ENCODE measurements at regions not wholly inside any gene's neighbourhood (a gene's known extent, or its start where the extent isn't known, plus 50 kb on each side); places are given as distances from the start of the nearest gene placed in this dataset.

DNA sequence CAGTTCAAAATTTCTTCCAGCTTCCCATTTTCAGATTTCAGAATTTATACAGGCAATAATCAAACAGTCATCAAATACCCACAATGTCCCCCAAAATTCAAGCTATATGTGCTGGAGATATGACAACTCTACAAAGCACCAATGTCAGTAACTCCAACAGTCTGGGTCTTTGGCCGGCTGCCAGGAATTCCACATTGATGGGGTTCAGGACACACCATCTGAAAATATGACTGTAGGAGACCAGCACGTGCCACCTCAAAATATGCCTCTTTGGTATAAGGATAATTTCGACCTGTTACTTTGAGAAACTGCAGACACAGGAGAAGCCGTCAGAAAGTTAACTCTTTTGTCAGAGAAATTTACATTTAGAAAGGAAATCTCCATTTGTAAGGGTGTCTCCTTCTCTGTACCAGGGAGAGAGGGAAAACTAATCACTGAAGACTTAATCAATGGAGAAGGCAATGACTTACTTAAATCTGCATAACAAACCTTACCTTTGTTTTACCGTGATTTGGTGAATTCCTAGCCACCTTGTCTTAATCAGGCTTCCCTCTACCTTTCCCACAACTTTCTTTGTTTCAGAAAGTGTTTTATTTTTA is 594.3 kb upstream of the CDH5 start:
- DNase-seq (ENCODE audit: low spot score) = no peak
- TF ChIP-seq, protein P1, sequence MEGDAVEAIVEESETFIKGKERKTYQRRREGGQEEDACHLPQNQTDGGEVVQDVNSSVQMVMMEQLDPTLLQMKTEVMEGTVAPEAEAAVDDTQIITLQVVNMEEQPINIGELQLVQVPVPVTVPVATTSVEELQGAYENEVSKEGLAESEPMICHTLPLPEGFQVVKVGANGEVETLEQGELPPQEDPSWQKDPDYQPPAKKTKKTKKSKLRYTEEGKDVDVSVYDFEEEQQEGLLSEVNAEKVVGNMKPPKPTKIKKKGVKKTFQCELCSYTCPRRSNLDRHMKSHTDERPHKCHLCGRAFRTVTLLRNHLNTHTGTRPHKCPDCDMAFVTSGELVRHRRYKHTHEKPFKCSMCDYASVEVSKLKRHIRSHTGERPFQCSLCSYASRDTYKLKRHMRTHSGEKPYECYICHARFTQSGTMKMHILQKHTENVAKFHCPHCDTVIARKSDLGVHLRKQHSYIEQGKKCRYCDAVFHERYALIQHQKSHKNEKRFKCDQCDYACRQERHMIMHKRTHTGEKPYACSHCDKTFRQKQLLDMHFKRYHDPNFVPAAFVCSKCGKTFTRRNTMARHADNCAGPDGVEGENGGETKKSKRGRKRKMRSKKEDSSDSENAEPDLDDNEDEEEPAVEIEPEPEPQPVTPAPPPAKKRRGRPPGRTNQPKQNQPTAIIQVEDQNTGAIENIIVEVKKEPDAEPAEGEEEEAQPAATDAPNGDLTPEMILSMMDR (IDR thresholded peaks at IDR 0.05; ENCODE audit: extremely low read depth, missing control alignments) = no peak

DNA sequence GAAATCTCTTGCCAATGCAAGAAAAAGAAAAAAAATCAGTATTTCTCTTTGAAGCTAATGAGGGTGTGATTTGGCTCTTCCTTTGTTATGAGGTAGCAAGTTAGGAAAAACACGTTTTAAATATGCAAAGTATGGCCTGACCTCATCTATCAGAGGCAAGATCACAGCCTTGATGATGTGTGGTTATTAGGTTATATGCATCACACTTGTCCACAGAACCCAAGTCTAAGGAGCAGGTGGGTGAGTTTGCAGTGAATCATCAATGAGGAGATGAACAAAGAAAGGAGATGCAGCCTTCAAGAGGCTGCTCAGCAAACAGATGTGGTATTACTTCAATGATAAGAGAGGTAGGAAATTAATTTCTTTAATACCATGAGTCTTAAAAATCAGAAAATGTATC is 594.8 kb upstream of the CDH5 start:
- DNase-seq (ENCODE audit: low spot score) = no peak
- TF ChIP-seq, protein P1 (IDR thresholded peaks at IDR 0.05; ENCODE audit: extremely low read depth, missing control alignments) = no peak

DNA sequence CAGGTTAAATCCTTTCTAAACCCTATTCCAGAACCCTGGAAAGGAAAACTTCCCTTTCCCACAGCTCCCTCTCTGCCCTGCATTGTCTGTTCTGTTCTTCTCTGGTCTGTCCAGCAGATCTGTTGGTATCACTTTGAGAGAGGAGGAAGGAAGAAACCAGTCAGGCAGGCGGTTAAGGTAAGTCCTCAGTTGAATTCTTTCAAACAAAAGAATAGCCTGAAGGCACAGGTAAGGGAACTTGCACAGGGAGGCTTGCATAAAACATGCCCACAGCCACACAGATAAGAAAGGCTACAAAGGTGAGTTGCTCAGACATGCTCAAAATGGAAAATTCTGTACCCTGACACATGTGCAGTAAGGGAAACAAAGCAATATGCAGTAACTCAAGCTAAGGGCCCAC is 595.7 kb upstream of the CDH5 start:
- no peak for DNase-seq (ENCODE audit: low spot score)
- TF ChIP-seq, protein P1 (IDR thresholded peaks at IDR 0.05; ENCODE audit: extremely low read depth, missing control alignments) = no peak

DNA sequence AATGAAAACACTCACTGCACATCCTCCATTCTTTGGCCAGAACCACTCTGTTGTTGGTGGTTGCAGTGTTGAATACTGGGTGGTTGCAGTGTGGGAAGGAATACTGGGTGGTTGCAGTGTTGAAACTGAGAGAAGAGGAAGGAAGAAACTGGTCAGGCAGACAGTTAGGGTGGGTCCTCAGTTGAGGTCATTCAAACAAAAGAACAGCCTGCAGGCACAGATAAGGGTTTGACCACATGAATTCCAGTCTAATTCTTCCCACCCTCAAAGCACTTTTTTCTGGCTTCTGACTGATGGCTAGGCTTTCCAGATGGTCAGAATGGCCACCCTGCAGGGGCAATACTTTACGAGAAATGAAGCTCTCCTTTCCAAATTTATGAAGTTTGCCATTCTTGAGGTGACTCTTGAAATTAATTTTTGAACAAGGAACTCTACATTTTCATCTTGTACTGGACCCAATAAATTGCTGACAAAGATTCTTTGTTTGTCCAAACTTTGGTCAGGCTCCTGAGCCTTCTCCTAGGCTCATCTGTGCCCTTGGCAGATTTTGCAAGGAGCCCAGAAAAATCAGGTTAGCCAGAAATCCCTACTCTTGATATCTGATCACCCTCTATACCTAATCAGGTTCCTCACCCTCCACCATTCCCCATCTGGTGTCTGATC is 596.6 kb upstream of the CDH5 start:
- DNase-seq (ENCODE audit: low spot score) = no peak
- TF ChIP-seq, protein P1 (IDR thresholded peaks at IDR 0.05; ENCODE audit: extremely low read depth, missing control alignments) = no peak

DNA sequence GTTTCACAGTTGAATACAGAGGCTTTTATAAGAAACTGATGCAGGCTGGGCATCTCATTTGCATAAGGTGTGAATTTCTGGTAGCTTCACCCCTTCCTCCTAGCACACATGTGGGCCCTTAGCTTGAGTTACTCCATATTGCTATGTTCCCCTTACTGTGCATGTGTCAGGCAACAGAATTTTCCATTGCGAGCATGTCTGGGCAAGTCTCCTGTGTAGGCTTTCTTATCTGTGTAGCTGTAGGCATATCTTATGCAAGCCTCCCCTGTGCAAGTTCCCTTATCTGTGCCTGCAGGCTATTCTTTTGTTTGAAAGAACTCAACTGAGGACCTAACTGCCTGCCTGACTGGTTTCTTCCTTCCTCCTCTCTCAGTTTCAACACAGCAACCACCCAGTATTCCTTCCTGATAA is 597.4 kb upstream of the CDH5 start:
- TF ChIP-seq, protein P1 (IDR thresholded peaks at IDR 0.05; ENCODE audit: extremely low read depth, missing control alignments) = no peak
- DNase-seq (ENCODE audit: low spot score) = no peak

DNA sequence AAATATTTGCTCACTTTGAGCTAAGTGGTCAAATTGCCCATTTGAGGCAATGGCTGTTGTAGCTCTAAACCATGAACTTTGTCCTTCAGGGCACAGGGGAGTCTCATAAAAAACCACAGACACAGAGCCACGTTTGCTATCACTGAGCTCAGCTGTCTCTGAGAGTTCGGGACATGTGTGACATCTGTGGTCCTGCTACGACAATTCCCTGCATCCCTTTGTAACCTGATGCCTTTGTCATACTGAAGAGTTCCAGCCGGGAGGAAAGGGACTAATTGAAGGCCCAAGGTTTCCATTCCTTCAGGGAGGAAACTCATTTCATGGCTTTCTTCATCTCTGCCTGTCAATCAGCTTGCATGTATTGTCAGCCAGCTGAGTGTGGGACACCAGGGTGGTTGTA is 599.4 kb upstream of the CDH5 start:
- DNase-seq (ENCODE audit: low spot score) = no peak
- TF ChIP-seq, protein P1 (IDR thresholded peaks at IDR 0.05; ENCODE audit: extremely low read depth, missing control alignments) = no peak

DNA sequence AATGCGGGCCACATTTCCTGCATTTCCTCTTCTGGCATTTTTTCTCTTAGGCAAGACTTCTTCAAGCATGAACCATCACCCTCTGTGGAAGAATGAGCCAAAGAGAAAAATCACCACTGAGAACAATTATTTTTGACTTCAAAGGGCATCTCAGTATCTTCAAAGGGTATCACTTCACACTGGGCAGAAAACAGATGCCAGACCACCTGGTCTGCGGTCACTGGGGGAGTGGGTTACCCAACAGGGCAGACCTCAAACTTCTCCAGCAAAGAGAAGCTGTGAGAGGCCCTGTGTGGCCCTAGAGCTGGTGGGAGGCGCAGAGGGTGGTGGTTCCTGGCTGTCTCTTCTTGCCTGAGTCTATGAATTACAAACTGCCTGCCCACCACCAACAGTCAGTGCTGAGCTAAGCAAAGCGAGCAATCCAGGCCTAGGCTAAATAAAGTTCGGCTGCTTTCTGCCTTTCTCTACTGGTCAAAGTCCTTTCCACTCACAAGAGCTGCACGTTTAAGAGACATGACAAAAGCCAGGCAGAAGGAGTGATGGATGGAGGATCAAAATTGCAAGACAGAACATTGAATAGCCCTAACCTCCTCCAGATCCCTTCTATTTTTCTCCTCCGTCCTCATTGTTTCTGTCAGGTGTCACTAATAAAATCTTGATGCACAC is 602.7 kb upstream of the CDH5 start:
- DNase-seq (ENCODE audit: low spot score) = no peak
- TF ChIP-seq, protein P1 (IDR thresholded peaks at IDR 0.05; ENCODE audit: extremely low read depth, missing control alignments) = no peak
